Mucosa of descending colon (tissue), 3 donors: ENCODE measurements at regions not wholly inside any gene's neighbourhood (a gene's known extent, or its start where the extent isn't known, plus 50 kb on each side); places are given as distances from the start of the nearest gene placed in this dataset.

ENCODE experiments used
- ATAC-seq: fragments of 200-7000 bp; cut with Tn5 transposase; one replicate; pipeline ENCODE4 v1.9.1; 2020; ENCODE audit warnings: mild to moderate bottlenecking, moderate library complexity
- DNase-seq, 3 donors: peaks; one replicate each; pipeline ENCODE4 v3.0.0-alpha.2; 2020
- H3K36me3 ChIP-seq: fragments of 200-600 bp; one replicate; pipeline ENCODE4 v1.8.0; 2021; ENCODE audit warnings: low read depth, mild to moderate bottlenecking
- H3K4me1 ChIP-seq: fragments of 200-600 bp; one replicate; pipeline ENCODE4 v1.8.0; 2021; ENCODE audit warnings: low read depth, mild to moderate bottlenecking
- H3K4me3 ChIP-seq: fragments of 200-600 bp; one replicate; pipeline ENCODE4 v1.8.0; 2021; ENCODE audit warnings: mild to moderate bottlenecking
- H3K9me3 ChIP-seq: fragments of 200-600 bp; one replicate; pipeline ENCODE4 v1.8.0; 2021; ENCODE audit warnings: mild to moderate bottlenecking
- intact Hi-C, 2 donors: fragments of 100-400 bp; cut with DNase I in 1 of 2; cut with micrococcal nuclease in 1 of 2; formaldehyde crosslinking; loops; one replicate each; pipeline versions ENCODE4 v1.11.0 to v1.11.1; 2022; cut with DNase I, micrococcal nuclease
- TF ChIP-seq, protein P1 (sequence below): fragments of 200-600 bp; IDR thresholded peaks from one replicate; pipeline ENCODE4 v1.8.0; 2022; ENCODE audit warnings: antibody characterized with exemption, mild to moderate bottlenecking
- donor health status: DM: no; HTN: no; CAD: no; lungs with moderate emphysema.
- donor health status: DM: no; HTN: no; CAD: no.
- donor health status: DM: no; HTN: yes; CAD: no.

DNA sequence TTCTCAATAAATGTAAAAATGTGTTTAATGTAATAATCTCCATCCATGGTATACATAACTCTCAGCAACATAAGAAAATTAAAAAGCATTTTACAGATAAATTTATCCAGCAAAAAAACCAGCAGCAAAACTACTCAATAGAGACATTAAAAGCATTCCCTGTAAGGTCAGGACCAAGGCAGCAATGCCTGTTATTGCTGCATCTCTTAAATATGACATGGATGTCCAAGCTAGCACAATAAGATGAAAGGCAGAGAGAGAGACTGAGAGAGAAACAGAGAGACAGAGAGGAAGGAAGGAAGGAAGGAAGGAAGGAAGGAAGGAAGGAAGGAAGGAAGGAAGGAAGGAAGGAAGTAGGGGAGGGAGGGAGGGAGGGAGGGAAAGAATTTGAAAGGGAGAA lies 289.0 kb upstream of the PAPPA start:
- TF ChIP-seq, protein P1, sequence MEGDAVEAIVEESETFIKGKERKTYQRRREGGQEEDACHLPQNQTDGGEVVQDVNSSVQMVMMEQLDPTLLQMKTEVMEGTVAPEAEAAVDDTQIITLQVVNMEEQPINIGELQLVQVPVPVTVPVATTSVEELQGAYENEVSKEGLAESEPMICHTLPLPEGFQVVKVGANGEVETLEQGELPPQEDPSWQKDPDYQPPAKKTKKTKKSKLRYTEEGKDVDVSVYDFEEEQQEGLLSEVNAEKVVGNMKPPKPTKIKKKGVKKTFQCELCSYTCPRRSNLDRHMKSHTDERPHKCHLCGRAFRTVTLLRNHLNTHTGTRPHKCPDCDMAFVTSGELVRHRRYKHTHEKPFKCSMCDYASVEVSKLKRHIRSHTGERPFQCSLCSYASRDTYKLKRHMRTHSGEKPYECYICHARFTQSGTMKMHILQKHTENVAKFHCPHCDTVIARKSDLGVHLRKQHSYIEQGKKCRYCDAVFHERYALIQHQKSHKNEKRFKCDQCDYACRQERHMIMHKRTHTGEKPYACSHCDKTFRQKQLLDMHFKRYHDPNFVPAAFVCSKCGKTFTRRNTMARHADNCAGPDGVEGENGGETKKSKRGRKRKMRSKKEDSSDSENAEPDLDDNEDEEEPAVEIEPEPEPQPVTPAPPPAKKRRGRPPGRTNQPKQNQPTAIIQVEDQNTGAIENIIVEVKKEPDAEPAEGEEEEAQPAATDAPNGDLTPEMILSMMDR, result no peak
- DNase-seq (no peak), ATAC-seq (no peak)
- no peaks in the 10 kb centered on the region for H3K4me1 ChIP-seq
- intact Hi-C loops, result no loop called here
- H3K9me3 ChIP-seq, result no peaks in the 10 kb centered on the region
- no peaks in the 10 kb centered on the region for H3K36me3 ChIP-seq
- no peak overlapping the region for H3K4me3 ChIP-seq

DNA sequence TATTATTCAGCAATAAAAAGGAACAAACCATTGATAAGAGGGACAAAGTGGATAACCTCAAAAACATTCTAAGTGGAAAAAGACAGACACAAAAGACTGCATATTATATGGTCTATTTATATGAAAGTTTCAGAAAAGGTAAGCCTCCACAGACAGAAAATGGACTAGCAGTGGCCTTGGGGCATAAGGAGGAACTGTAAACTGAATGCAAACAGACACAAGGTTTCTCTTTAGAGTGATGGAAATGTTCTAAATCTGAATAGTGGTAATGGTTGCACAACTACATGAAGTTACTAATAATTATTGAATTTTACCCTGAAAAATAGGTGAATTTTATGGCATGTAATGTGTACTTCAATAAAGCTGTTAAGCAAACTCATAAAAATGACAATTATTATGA lies 286.3 kb upstream of the PAPPA start:
- intact Hi-C loops, result no loop called here

DNA sequence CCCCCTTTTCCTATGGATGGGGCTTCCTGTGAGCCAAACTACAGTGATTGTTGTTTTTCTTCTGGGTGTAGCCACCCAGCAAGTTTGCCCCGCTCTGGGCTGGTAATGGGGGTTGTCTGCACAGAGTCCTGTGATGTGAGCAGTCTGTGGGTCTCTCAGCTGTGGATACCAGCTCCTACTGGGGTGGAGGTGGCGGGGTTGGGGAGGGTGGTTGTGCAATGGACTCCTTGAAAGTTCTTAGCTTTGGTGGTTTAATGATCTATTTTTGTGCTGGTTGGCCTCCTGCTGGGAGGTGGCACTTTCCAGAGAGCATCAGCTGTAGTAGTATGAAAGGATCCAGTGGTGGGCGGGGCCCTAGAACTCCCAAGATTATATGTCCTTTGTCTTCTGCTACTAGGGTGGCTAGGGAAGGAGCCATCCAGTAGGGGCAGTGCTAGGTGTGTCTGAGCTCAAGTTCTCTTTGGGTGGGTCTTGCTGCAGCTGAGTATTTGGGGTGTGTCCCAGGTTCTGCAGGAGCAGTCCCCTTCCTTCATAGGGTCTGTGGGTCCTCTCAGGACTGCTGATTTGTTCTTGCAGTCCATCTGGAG lies 275.6 kb upstream of the PAPPA start:
- H3K9me3 ChIP-seq, result no peaks in the 10 kb centered on the region
- TF ChIP-seq, protein P1, result no peak
- ATAC-seq (no peak), DNase-seq (no peak)
- no peak overlapping the region for H3K4me3 ChIP-seq
- H3K4me1 ChIP-seq, result no peaks in the 10 kb centered on the region
- no peaks in the 10 kb centered on the region for H3K36me3 ChIP-seq
- intact Hi-C loops, result no loop called here

More for the DNA sequence above, 286.3 kb upstream of the PAPPA start:
- TF ChIP-seq, protein P1, result no peak
- DNase-seq, result no peak
- no peaks in the 10 kb centered on the region for H3K36me3 ChIP-seq
- no peak overlapping the region for H3K4me3 ChIP-seq
- ATAC-seq, result no peak
- H3K9me3 ChIP-seq, result no peaks in the 10 kb centered on the region
- H3K4me1 ChIP-seq, result no peaks in the 10 kb centered on the region

DNA sequence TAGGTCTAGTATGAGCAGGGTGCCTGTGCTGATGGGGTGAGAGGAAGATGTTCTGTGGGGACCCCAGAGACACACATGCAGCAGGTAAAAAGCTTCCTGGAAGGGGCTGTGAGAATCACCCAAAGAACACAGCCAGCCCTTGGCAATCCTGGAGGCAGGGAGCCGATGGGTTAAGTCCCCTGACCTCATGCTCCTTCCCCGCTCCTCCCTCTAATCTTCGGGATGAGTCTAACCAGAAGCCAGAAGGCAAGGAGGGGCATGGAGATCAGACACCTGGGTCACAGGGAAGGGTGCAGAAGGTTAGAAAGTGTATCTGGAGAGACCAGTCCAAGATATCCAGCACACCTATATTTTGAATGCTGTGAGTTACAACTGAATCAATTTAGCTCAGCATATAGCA lies 274.1 kb upstream of the PAPPA start:
- H3K36me3 ChIP-seq, result no peaks in the 10 kb centered on the region

DNA sequence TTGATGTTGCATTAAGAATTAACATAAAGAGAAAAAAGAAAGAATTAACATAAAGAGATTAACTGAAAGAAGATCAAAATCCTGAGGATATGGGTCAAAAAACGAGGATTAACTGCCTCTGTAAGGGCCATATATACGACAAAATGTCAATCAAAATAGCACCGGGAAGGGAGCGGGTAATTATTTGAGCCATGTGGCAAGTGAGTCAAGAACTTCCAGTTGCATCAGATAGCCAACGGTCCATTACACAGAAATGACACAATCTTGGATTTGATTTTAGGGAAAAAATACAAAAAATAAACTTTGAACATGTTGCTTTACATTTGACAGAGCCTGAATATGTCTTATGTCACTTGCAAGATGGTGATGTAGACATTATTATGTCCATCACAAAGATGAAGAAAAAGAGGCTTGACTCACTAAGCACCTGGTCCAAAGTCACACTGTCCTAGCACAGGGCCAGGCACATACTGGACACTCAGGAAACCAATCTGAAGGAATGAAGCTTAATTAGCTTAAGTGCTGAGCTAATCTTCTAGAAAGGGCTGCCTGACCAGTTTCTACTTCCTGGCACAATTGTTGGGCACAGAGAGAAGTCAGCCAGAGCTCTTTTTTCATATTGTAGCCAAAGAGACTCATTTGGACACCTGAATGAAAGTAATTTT lies 273.2 kb upstream of the PAPPA start:
- intact Hi-C loops, result no loop called here

More for the DNA sequence above, 274.1 kb upstream of the PAPPA start:
- TF ChIP-seq, protein P1, result no peak
- Histone ChIP-seq H3K4me3 (no peak overlapping the region), H3K4me1 (no peaks in the 10 kb centered on the region), H3K9me3 (no peaks in the 10 kb centered on the region)
- intact Hi-C loops, result no loop called here
- ATAC-seq (no peak), DNase-seq (no peak)

More for the DNA sequence above, 273.2 kb upstream of the PAPPA start:
- ATAC-seq (no peak), DNase-seq (no peak)
- H3K36me3 ChIP-seq, result no peaks in the 10 kb centered on the region
- H3K4me1 ChIP-seq, result no peaks in the 10 kb centered on the region
- H3K9me3 ChIP-seq, result no peaks in the 10 kb centered on the region
- TF ChIP-seq, protein P1, result no peak
- no peak overlapping the region for H3K4me3 ChIP-seq
